MM.1S (cell line): ENCODE measurements at regions not wholly inside any gene's neighbourhood (a gene's known extent, or its start where the extent isn't known, plus 50 kb on each side); places are given as distances from the start of the nearest gene placed in this dataset.

Source experiments
- DNase-seq: peaks from one replicate; pipeline ENCODE4 v3.0.0-alpha.2; 2015
- H2AFZ ChIP-seq: fragments of 300-600 bp; sonication (generic); 2 replicates; pipeline ENCODE4 v1.6.0; 2016; ENCODE audit warnings: antibody characterized with exemption, low read length
- H3F3A ChIP-seq: fragments of 300-600 bp; sonication (generic); 2 replicates; pipeline ENCODE4 v1.6.1; 2016; ENCODE audit warnings: mild to moderate bottlenecking, antibody characterized with exemption, low read length, moderate library complexity, mixed read lengths; ENCODE audit not compliant: insufficient read depth
- H3K27ac ChIP-seq: fragments of 300-600 bp; sonication (generic); 2 replicates; pipeline ENCODE4 v1.5.1; 2016; ENCODE audit warnings: mild to moderate bottlenecking, low read length
- H3K27me3 ChIP-seq: fragments of 300-600 bp; sonication (generic); replicated peaks from 2 replicates; pipeline ENCODE4 v1.6.0; 2016; ENCODE audit warnings: low read length; ENCODE audit not compliant: insufficient read depth
- H3K36me3 ChIP-seq: fragments of 300-600 bp; sonication (generic); replicated peaks from 2 replicates; pipeline ENCODE4 v1.6.1; 2016; ENCODE audit warnings: mild to moderate bottlenecking, low read length, mixed read lengths; ENCODE audit not compliant: insufficient read depth
- H3K4me1 ChIP-seq: fragments of 300-600 bp; sonication (generic); 2 replicates; pipeline ENCODE4 v1.6.1; 2016; ENCODE audit warnings: low read length, mixed read lengths
- H3K4me2 ChIP-seq: fragments of 300-600 bp; sonication (generic); 2 replicates; pipeline ENCODE4 v1.6.0; 2016; ENCODE audit warnings: low read depth, low read length
- H3K4me3 ChIP-seq: fragments of 300-600 bp; sonication (generic); 2 replicates; pipeline ENCODE4 v1.5.1; 2016; ENCODE audit warnings: low read length, mixed read lengths
- H3K79me2 ChIP-seq: fragments of 300-600 bp; sonication (generic); 2 replicates; pipeline ENCODE4 v1.6.1; 2016; ENCODE audit warnings: mixed run types, low read length, mixed read lengths
- H3K9ac ChIP-seq: fragments of 300-600 bp; sonication (generic); 2 replicates; pipeline ENCODE4 v1.6.1; 2016; ENCODE audit warnings: low read length, mixed read lengths
- H3K9me2 ChIP-seq: fragments of 300-600 bp; sonication (generic); replicated peaks from 2 replicates; pipeline ENCODE4 v1.6.1; 2016; ENCODE audit warnings: mild to moderate bottlenecking, low read length, mixed read lengths; ENCODE audit not compliant: insufficient read depth
- H3K9me3 ChIP-seq: fragments of 300-600 bp; sonication (generic); replicated peaks from 2 replicates; pipeline ENCODE4 v1.6.1; 2016; ENCODE audit warnings: mild to moderate bottlenecking, low read length, mixed read lengths; ENCODE audit not compliant: insufficient read depth
- H4K20me1 ChIP-seq: fragments of 300-600 bp; sonication (generic); 2 replicates; pipeline ENCODE4 v1.6.1; 2016; ENCODE audit warnings: mild to moderate bottlenecking, low read length, moderate library complexity, mixed read lengths; ENCODE audit not compliant: insufficient read depth
- CTCF ChIP-seq: fragments of 300-600 bp; sonication (generic); IDR thresholded peaks from 2 replicates; pipeline ENCODE4 v1.5.1; 2016; ENCODE audit warnings: antibody characterized with exemption, low read length, mixed read lengths
- EZH2 ChIP-seq: fragments of 300-600 bp; sonication (generic); optimal IDR thresholded peaks from 2 replicates; pipeline ENCODE3; 2017; ENCODE audit warnings: low read depth, mild to moderate bottlenecking, antibody characterized with exemption, low read length, mixed read lengths
- EZH2phosphoT487 ChIP-seq: fragments of 300-600 bp; sonication (generic); IDR thresholded peaks from 2 replicates; pipeline ENCODE4 v1.6.1; 2018; ENCODE audit warnings: antibody characterized with exemption, low read length

- no peak for DNase-seq
- Histone ChIP-seq H3K27me3 (peaks cover 82% of the 10 kb centered on the region), H3K4me1 (no peaks in the 10 kb centered on the region), H3K9me2 (no peaks in the 10 kb centered on the region), H3K9ac (no peak overlapping the region), H2AFZ (no peak overlapping the region), H3K4me3 (no peak overlapping the region), H3F3A (no peaks in the 10 kb centered on the region), H3K36me3 (no peaks in the 10 kb centered on the region), H4K20me1 (0 out of 2 replicates have a peak, but pooled peaks cover 2% of the 10 kb centered on the region), H3K4me2 (no peak overlapping the region), H3K27ac (no peak overlapping the region), H3K9me3 (no peaks in the 10 kb centered on the region), H3K79me2 (no peaks in the 10 kb centered on the region)
- TF ChIP-seq EZH2phosphoT487 (no peak), CTCF (no peak), EZH2 (no peak)
These were observed 179.9 kb downstream of the NPHP4 start for GRCh38 chr1:5812295-5812694.

GRCh38 chr1:5811419-5811818, 180.8 kb downstream of the NPHP4 start:
- no peak overlapping the region for H3K4me3 ChIP-seq
- H3K9me3 ChIP-seq: no peaks in the 10 kb centered on the region
- no peaks in the 10 kb centered on the region for H3K4me1 ChIP-seq
- 0 out of 2 replicates have a peak, but pooled peaks cover 2% of the 10 kb centered on the region for H4K20me1 ChIP-seq
- no peaks in the 10 kb centered on the region for H3F3A ChIP-seq
- no peak for TF ChIP-seq EZH2phosphoT487
- TF ChIP-seq CTCF: no peak
- no peak for TF ChIP-seq EZH2
- no peaks in the 10 kb centered on the region for H3K9me2 ChIP-seq
- H3K4me2 ChIP-seq: no peak overlapping the region
- no peaks in the 10 kb centered on the region for H3K79me2 ChIP-seq
- peaks cover 89% of the 10 kb centered on the region for H3K27me3 ChIP-seq
- H3K9ac ChIP-seq: no peak overlapping the region
- H3K27ac ChIP-seq: no peak overlapping the region
- no peak for DNase-seq
- no peaks in the 10 kb centered on the region for H3K36me3 ChIP-seq
- no peak overlapping the region for H2AFZ ChIP-seq

GRCh38 chr1:5810553-5811270, 181.5 kb downstream of the NPHP4 start:
- Histone ChIP-seq H4K20me1 (0 out of 2 replicates have a peak, but pooled peaks cover 2% of the 10 kb centered on the region), H3K36me3 (no peaks in the 10 kb centered on the region), H3K4me2 (no peak overlapping the region), H3K79me2 (no peaks in the 10 kb centered on the region), H3K9me3 (no peaks in the 10 kb centered on the region), H2AFZ (no peak overlapping the region), H3K27me3 (peaks cover 93% of the 10 kb centered on the region), H3K4me3 (no peak overlapping the region), H3F3A (no peaks in the 10 kb centered on the region), H3K4me1 (no peaks in the 10 kb centered on the region), H3K9me2 (no peaks in the 10 kb centered on the region), H3K27ac (no peak overlapping the region), H3K9ac (no peak overlapping the region)
- DNase-seq: no peak
- no peak for TF ChIP-seq EZH2
- no peak for TF ChIP-seq CTCF
- no peak for TF ChIP-seq EZH2phosphoT487
